Fibroblast of pulmonary artery (primary cell): ENCODE measurements at regions not wholly inside any gene's neighbourhood (a gene's known extent, or its start where the extent isn't known, plus 50 kb on each side); places are given as distances from the start of the nearest gene placed in this dataset.

ENCODE experiments used
- DNase-seq: peaks from one replicate; pipeline ENCODE4 v3.0.0-alpha.2; 2010; ENCODE audit warnings: low read depth
- H3K4me3 ChIP-seq: replicated peaks from 2 replicates; pipeline ENCODE4 v1.5.1; 2011; ENCODE audit warnings: low read depth, mild to moderate bottlenecking, control low read depth, low read length, moderate library complexity
- CTCF ChIP-seq: IDR thresholded peaks from 2 replicates; pipeline ENCODE4 v1.5.1; 2011; ENCODE audit warnings: mild to moderate bottlenecking, control low read depth, low read length, inconsistent platforms; ENCODE audit errors: missing control alignments

GRCh38 chrX:98795636-98796035 is 1614.4 kb downstream of the PCDH19 start:
- no peak overlapping the region for H3K4me3 ChIP-seq
- no peak for TF ChIP-seq CTCF
- peak; percentile 3 for DNase-seq

GRCh38 chrX:98755912-98756311 is 1654.2 kb downstream of the PCDH19 start:
- TF ChIP-seq CTCF: no peak
- no peak overlapping the region for H3K4me3 ChIP-seq
- no peak for DNase-seq

GRCh38 chrX:98731821-98732220 is 1678.3 kb downstream of the PCDH19 start:
- no peak overlapping the region for H3K4me3 ChIP-seq
- no peak for DNase-seq
- no peak for TF ChIP-seq CTCF

- TF ChIP-seq CTCF: no peak
- DNase-seq: no peak
- H3K4me3 ChIP-seq: no peak overlapping the region
These were observed 1692.1 kb downstream of the PCDH19 start for GRCh38 chrX:98717970-98718369.
